ENCODE measurements at regions not wholly inside any gene's neighbourhood (a gene's known extent, or its start where the extent isn't known, plus 50 kb on each side); places are given as distances from the start of the nearest gene placed in this dataset.

DNA sequence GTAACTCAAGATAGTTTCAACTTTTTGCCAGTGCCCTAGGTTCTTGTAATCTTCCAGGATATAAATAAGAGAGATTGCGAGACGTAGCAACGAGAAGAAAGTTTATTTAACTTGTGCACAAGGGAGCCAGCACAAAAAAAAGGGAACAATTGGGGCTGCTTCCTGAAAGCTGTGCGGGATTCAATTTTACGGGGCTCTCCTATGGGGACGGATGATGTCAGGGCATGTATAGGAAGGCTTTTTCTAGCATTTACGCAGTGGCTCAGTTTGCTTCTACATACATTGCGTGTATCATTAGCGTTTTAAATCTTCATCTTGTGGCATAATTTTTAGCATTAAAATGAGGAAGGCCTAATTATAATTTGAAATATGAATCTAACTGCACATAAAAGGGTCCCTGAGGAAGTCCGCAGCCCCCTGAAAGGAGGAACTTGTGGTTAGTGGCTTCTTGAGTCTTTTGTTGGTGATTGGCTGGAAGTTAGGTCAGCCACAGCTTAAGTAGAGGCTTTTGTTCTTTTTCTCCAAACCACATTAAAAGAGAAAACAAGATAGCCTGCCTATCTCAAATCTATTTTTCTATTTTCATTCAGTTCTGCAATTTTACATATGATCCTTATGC, 668.2 kb upstream of the NDST4 start:
- TF ChIP-seq, protein P1, sequence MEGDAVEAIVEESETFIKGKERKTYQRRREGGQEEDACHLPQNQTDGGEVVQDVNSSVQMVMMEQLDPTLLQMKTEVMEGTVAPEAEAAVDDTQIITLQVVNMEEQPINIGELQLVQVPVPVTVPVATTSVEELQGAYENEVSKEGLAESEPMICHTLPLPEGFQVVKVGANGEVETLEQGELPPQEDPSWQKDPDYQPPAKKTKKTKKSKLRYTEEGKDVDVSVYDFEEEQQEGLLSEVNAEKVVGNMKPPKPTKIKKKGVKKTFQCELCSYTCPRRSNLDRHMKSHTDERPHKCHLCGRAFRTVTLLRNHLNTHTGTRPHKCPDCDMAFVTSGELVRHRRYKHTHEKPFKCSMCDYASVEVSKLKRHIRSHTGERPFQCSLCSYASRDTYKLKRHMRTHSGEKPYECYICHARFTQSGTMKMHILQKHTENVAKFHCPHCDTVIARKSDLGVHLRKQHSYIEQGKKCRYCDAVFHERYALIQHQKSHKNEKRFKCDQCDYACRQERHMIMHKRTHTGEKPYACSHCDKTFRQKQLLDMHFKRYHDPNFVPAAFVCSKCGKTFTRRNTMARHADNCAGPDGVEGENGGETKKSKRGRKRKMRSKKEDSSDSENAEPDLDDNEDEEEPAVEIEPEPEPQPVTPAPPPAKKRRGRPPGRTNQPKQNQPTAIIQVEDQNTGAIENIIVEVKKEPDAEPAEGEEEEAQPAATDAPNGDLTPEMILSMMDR (conservative IDR thresholded peaks at IDR 0.05; ENCODE audit: low read length), result no peak
- no peak for TF ChIP-seq EZH2phosphoT487 (IDR thresholded peaks at IDR 0.05; ENCODE audit: borderline replicate concordance)
